Osteoblast (primary cell): ENCODE measurements at regions not wholly inside any gene's neighbourhood (a gene's known extent, or its start where the extent isn't known, plus 50 kb on each side); places are given as distances from the start of the nearest gene placed in this dataset.

ENCODE experiments used
- DNase-seq: peaks from one replicate; pipeline ENCODE4 v3.0.0; 2011; ENCODE audit warnings: low spot score, mixed read lengths; ENCODE audit not compliant: insufficient read length; ENCODE audit errors: missing footprints
- H2AFZ ChIP-seq: 2 replicates; pipeline ENCODE4 v1.6.0; 2011; ENCODE audit warnings: mild to moderate bottlenecking, low read length
- H3K27ac ChIP-seq: 2 replicates; pipeline ENCODE4 v1.5.1; 2011; ENCODE audit warnings: mild to moderate bottlenecking, low read depth, low read length, moderate library complexity
- H3K27me3 ChIP-seq: 2 replicates; pipeline ENCODE4 v1.6.0; 2012; ENCODE audit warnings: mild to moderate bottlenecking, control low read depth, inconsistent platforms, low read length, moderate library complexity; ENCODE audit not compliant: insufficient read depth
- H3K36me3 ChIP-seq: 2 replicates; pipeline ENCODE4 v1.5.1; 2011; ENCODE audit warnings: mild to moderate bottlenecking, low read length, control low read depth, moderate library complexity; ENCODE audit not compliant: insufficient read depth
- H3K4me1 ChIP-seq: 2 replicates; pipeline ENCODE4 v1.5.1; 2011; ENCODE audit warnings: mild to moderate bottlenecking, low read length, control low read depth, moderate library complexity; ENCODE audit not compliant: insufficient read depth
- H3K4me2 ChIP-seq: 2 replicates; pipeline ENCODE4 v1.6.0; 2011; ENCODE audit warnings: mild to moderate bottlenecking, low read length; ENCODE audit not compliant: insufficient read depth
- H3K4me3 ChIP-seq: fragments of 200-600 bp; sonication (generic); 3 replicates; pipeline ENCODE4 v1.5.1; 2012; ENCODE audit warnings: mild to moderate bottlenecking, low read length, inconsistent platforms; ENCODE audit not compliant: insufficient read depth
- H3K79me2 ChIP-seq: 2 replicates; pipeline ENCODE4 v1.6.0; 2012; ENCODE audit warnings: mild to moderate bottlenecking, low read length, control low read depth, inconsistent platforms; ENCODE audit not compliant: insufficient read depth
- H3K9me3 ChIP-seq: 2 replicates; pipeline ENCODE4 v1.5.1; 2011; ENCODE audit warnings: low read depth, low read length, control low read depth
- H4K20me1 ChIP-seq: 2 replicates; pipeline ENCODE4 v1.6.0; 2012; ENCODE audit warnings: mild to moderate bottlenecking, low read length, control low read depth; ENCODE audit not compliant: insufficient read depth
- CTCF ChIP-seq: IDR thresholded peaks from 2 replicates; pipeline ENCODE4 v1.5.1; 2011; ENCODE audit warnings: mild to moderate bottlenecking, low read depth, low read length, moderate library complexity; ENCODE audit errors: extremely low read depth

DNA sequence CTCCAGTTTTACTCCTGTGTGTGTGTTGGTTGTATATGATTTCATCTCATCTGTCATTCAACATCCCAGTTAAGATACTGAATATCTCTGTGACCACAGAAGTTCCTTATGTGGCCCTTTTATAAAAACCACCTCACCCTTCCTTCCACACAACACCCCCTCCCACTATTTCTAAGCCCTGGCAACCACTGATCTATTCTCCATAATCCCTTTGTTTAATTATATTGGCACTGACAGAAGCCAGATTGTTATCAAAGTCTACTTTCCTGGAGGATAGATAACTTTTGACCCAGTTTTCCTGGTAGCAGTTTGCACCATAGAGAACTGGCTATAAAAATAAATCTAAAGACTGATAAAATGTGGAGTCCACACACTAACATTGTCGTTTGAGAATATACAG is 902.8 kb downstream of the SLC16A7 start:
- Histone ChIP-seq H3K27ac (no peak overlapping the region), H3K4me3 (no peak overlapping the region), H3K4me1 (no peaks in the 10 kb centered on the region), H3K79me2 (no peaks in the 10 kb centered on the region), H3K4me2 (no peak overlapping the region), H2AFZ (no peak overlapping the region), H3K36me3 (no peaks in the 10 kb centered on the region), H4K20me1 (no peaks in the 10 kb centered on the region), H3K9me3 (peaks cover 3% of the 10 kb centered on the region), H3K27me3 (no peaks in the 10 kb centered on the region)
- no peak for DNase-seq
- TF ChIP-seq CTCF: no peak

- Histone ChIP-seq H2AFZ (no peak overlapping the region), H3K9me3 (peaks cover 3% of the 10 kb centered on the region), H3K4me3 (no peak overlapping the region), H3K36me3 (no peaks in the 10 kb centered on the region), H3K79me2 (no peaks in the 10 kb centered on the region), H4K20me1 (no peaks in the 10 kb centered on the region), H3K27ac (no peak overlapping the region), H3K27me3 (no peaks in the 10 kb centered on the region), H3K4me1 (no peaks in the 10 kb centered on the region), H3K4me2 (no peak overlapping the region)
- DNase-seq: no peak
- no peak for TF ChIP-seq CTCF
Observed at GRCh38 chr12:60501124-60501729, 905.4 kb downstream of the SLC16A7 start.

- no peaks in the 10 kb centered on the region for H3K27me3 ChIP-seq
- H2AFZ ChIP-seq: no peak overlapping the region
- H3K4me1 ChIP-seq: no peaks in the 10 kb centered on the region
- H3K4me3 ChIP-seq: no peak overlapping the region
- H3K4me2 ChIP-seq: no peak overlapping the region
- H3K9me3 ChIP-seq: peaks cover 5% of the 10 kb centered on the region
- no peaks in the 10 kb centered on the region for H3K36me3 ChIP-seq
- TF ChIP-seq CTCF: no peak
- H3K79me2 ChIP-seq: no peaks in the 10 kb centered on the region
- no peak for DNase-seq
- H4K20me1 ChIP-seq: no peaks in the 10 kb centered on the region
- no peak overlapping the region for H3K27ac ChIP-seq
Observed at GRCh38 chr12:60522684-60523400, 927.0 kb downstream of the SLC16A7 start.

DNA sequence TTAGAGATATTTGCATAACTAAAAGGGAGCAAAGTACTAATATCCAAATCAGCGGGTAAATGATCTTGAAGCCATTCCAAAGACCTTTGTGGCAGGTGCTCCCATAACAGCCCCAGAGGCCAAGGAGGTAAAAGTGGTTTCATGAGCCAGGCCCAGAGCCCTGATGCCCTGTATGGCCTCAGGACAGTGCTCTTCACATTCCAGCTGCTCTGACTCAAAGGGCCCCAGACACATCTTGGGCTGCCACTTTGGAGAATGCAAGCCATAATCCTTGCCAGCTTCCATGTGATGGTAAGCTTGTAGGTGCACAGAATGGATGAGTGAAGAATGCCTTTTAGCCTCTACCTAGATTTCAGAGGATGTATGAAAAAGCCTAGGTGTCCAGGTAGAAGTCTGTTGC is 933.4 kb downstream of the SLC16A7 start:
- H3K27ac ChIP-seq: no peak overlapping the region
- H3K4me2 ChIP-seq: no peak overlapping the region
- H3K27me3 ChIP-seq: no peaks in the 10 kb centered on the region
- H3K36me3 ChIP-seq: no peaks in the 10 kb centered on the region
- H2AFZ ChIP-seq: no peak overlapping the region
- no peaks in the 10 kb centered on the region for H4K20me1 ChIP-seq
- no peak for TF ChIP-seq CTCF
- DNase-seq: no peak
- H3K79me2 ChIP-seq: no peaks in the 10 kb centered on the region
- no peaks in the 10 kb centered on the region for H3K9me3 ChIP-seq
- H3K4me3 ChIP-seq: no peak overlapping the region
- no peaks in the 10 kb centered on the region for H3K4me1 ChIP-seq
